ENCODE measurements at regions not wholly inside any gene's neighbourhood (a gene's known extent, or its start where the extent isn't known, plus 50 kb on each side); places are given as distances from the start of the nearest gene placed in this dataset.
"Not testable (repeated sequence)": the region's sequence is repeated elsewhere in the genome, so short reads cannot be mapped to it uniquely, and the experiment has no call there.

GRCh38 chr21:43291347-43291950 lies 122.6 kb downstream of the CRYAA start:
- DNase-seq (ENCODE audit: low read depth in 4 of 4, low spot score in 1 of 4) = no peak

GRCh38 chr21:43290421-43291346 lies 121.9 kb downstream of the CRYAA start:
- DNase-seq (ENCODE audit: low read depth in 4 of 4, low spot score in 1 of 4) = no peak

GRCh38 chr21:43289966-43290365 lies 121.2 kb downstream of the CRYAA start:
- no peak for DNase-seq (ENCODE audit: low read depth in 4 of 4, low spot score in 1 of 4)

GRCh38 chr21:43289442-43289841 lies 120.6 kb downstream of the CRYAA start:
- no peak for DNase-seq (ENCODE audit: low read depth in 4 of 4, low spot score in 1 of 4)

GRCh38 chr21:43287795-43288755 lies 119.3 kb downstream of the CRYAA start:
- DNase-seq (ENCODE audit: low read depth in 4 of 4, low spot score in 1 of 4) = no peak

- no peak for DNase-seq (ENCODE audit: low read depth in 4 of 4, low spot score in 1 of 4)
These were observed 118.4 kb downstream of the CRYAA start for GRCh38 chr21:43287111-43287760.

- no peak for DNase-seq (ENCODE audit: low read depth in 4 of 4, low spot score in 1 of 4)
These were observed 117.4 kb downstream of the CRYAA start for GRCh38 chr21:43286196-43286595.

GRCh38 chr21:43284700-43285099 lies 115.9 kb downstream of the CRYAA start:
- no peak for DNase-seq (ENCODE audit: low read depth in 4 of 4, low spot score in 1 of 4)

- DNase-seq (ENCODE audit: low read depth in 4 of 4, low spot score in 1 of 4) = no peak
These were observed 115.4 kb downstream of the CRYAA start for GRCh38 chr21:43284238-43284637.

GRCh38 chr21:43283925-43284221 lies 115.1 kb downstream of the CRYAA start:
- DNase-seq (ENCODE audit: low read depth in 4 of 4, low spot score in 1 of 4) = not testable (repeated sequence)

- no peak for DNase-seq (ENCODE audit: low read depth in 4 of 4, low spot score in 1 of 4)
These were observed 114.5 kb downstream of the CRYAA start for GRCh38 chr21:43283136-43283924.

GRCh38 chr21:43282358-43283120 lies 113.7 kb downstream of the CRYAA start:
- no peak for DNase-seq (ENCODE audit: low read depth in 4 of 4, low spot score in 1 of 4)

GRCh38 chr21:43281661-43282357 lies 113.0 kb downstream of the CRYAA start:
- no peak for DNase-seq (ENCODE audit: low read depth in 4 of 4, low spot score in 1 of 4)

GRCh38 chr21:43280949-43281633 lies 112.3 kb downstream of the CRYAA start:
- DNase-seq (ENCODE audit: low read depth in 4 of 4, low spot score in 1 of 4) = no peak

GRCh38 chr21:43279578-43279894 lies 110.7 kb downstream of the CRYAA start:
- DNase-seq (ENCODE audit: low read depth in 4 of 4, low spot score in 1 of 4) = no peak

- DNase-seq (ENCODE audit: low read depth in 4 of 4, low spot score in 1 of 4) = no peak
These were observed 110.2 kb downstream of the CRYAA start for GRCh38 chr21:43278766-43279577.

GRCh38 chr21:43278359-43278758 lies 109.6 kb downstream of the CRYAA start:
- no peak for DNase-seq (ENCODE audit: low read depth in 4 of 4, low spot score in 1 of 4)

Data from stimulated activated CD4-positive, alpha-beta T cell treated with anti-CD3 and anti-CD28 coated beads, Interleukin-1b, Interleukin-23, amount 100 ng/mL, for 24 hours (primary cell).